HUES64 (cell line): ENCODE measurements at regions not wholly inside any gene's neighbourhood (a gene's known extent, or its start where the extent isn't known, plus 50 kb on each side); places are given as distances from the start of the nearest gene placed in this dataset.
"Not testable (repeated sequence)": the region's sequence is repeated elsewhere in the genome, so short reads cannot be mapped to it uniquely, and the experiment has no call there.

Source experiments
- H3K27ac ChIP-seq: 2 replicates; pipeline ENCODE4 v1.7.0; 2013; ENCODE audit warnings: low read depth, low read length, inconsistent platforms
- H3K27me3 ChIP-seq: 2 replicates; pipeline ENCODE4 v1.6.1; 2013; ENCODE audit warnings: mild to moderate bottlenecking, low read length; ENCODE audit not compliant: insufficient read depth
- H3K36me3 ChIP-seq: 2 replicates; pipeline ENCODE4 v1.6.1; 2013; ENCODE audit warnings: mild to moderate bottlenecking, low read length; ENCODE audit not compliant: insufficient read depth
- H3K4me1 ChIP-seq: 2 replicates; pipeline ENCODE4 v1.6.1; 2013; ENCODE audit warnings: mild to moderate bottlenecking, low read length, moderate library complexity; ENCODE audit not compliant: insufficient read depth
- H3K4me3 ChIP-seq: 2 replicates; pipeline ENCODE4 v1.5.1; 2013; ENCODE audit warnings: mild to moderate bottlenecking, low read length, moderate library complexity
- H3K9ac ChIP-seq: 2 replicates; pipeline ENCODE4 v1.6.1; 2013; ENCODE audit warnings: mild to moderate bottlenecking, low read depth, low read length
- H3K9me3 ChIP-seq: 2 replicates; pipeline ENCODE4 v1.6.1; 2013; ENCODE audit warnings: low read depth, low read length; ENCODE audit not compliant: insufficient read depth
- WGBS: fragments of 150-250, 120-280 bp; methylation state at CpG from one replicate; pipeline ENCODE4 v1.1.7; 2013; ENCODE audit warnings: missing lambda C conversion rate; 5-methylcytosine and 5-hydroxymethylcytosine counted together

GRCh38 chr4:132180020-132180427, 969.1 kb upstream of the PCDH10 start:
- H3K9me3 ChIP-seq: peaks cover 3% of the 10 kb centered on the region; the same call in 1 of the 2 replicates
- no peaks in the 10 kb centered on the region for H3K4me1 ChIP-seq
- no peak overlapping the region for H3K4me3 ChIP-seq
- no peak overlapping the region for H3K9ac ChIP-seq
- no peaks in the 10 kb centered on the region for H3K27me3 ChIP-seq
- H3K27ac ChIP-seq: no peak overlapping the region
- no peaks in the 10 kb centered on the region for H3K36me3 ChIP-seq
- WGBS: 92% methylated on average over 2 of the region's 2 CpGs

- Histone ChIP-seq H3K27me3 (no peaks in the 10 kb centered on the region), H3K9me3 (no peaks in the 10 kb centered on the region), H3K9ac (no peak overlapping the region), H3K4me1 (no peaks in the 10 kb centered on the region), H3K4me3 (no peak overlapping the region), H3K36me3 (no peaks in the 10 kb centered on the region), H3K27ac (no peak overlapping the region)
- WGBS: 100% methylated on average over 1 of the region's 3 CpGs
Measured at GRCh38 chr4:132195176-132195575, 953.9 kb upstream of the PCDH10 start.

- H3K4me1 ChIP-seq: peaks cover 13% of the 10 kb centered on the region
- H3K27me3 ChIP-seq: no peaks in the 10 kb centered on the region
- no peak overlapping the region for H3K9ac ChIP-seq
- H3K27ac ChIP-seq: no peak overlapping the region
- WGBS: 95% methylated on average over 1 of the region's 2 CpGs
- no peaks in the 10 kb centered on the region for H3K9me3 ChIP-seq
- H3K36me3 ChIP-seq: no peaks in the 10 kb centered on the region
- H3K4me3 ChIP-seq: no peak overlapping the region
Measured at GRCh38 chr4:132203618-132204017, 945.5 kb upstream of the PCDH10 start.

DNA sequence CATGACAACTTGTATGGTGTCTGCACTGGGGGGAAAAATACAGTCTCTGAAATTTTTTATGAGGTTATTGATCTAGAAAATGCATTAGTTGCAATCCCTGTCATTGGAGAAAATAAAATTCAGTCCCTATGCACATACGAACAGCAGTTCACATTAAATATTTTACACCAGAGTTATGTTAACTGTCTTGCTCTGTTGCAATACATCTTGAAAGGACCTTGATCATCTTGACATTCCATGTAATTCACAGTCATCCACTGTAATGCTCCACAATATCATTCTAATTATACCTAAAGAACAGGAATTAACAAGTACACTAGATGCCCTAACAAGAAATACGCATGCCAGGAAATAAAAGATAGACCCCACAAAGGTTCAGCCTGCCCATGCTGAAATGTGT, 934.6 kb upstream of the PCDH10 start:
- Histone ChIP-seq H3K4me1 (no peaks in the 10 kb centered on the region), H3K27ac (no peak overlapping the region), H3K27me3 (no peaks in the 10 kb centered on the region), H3K9ac (no peak overlapping the region), H3K9me3 (no peaks in the 10 kb centered on the region), H3K4me3 (no peak overlapping the region), H3K36me3 (no peaks in the 10 kb centered on the region)
- 97% methylated on average over 2 of the region's 2 CpGs for WGBS

DNA sequence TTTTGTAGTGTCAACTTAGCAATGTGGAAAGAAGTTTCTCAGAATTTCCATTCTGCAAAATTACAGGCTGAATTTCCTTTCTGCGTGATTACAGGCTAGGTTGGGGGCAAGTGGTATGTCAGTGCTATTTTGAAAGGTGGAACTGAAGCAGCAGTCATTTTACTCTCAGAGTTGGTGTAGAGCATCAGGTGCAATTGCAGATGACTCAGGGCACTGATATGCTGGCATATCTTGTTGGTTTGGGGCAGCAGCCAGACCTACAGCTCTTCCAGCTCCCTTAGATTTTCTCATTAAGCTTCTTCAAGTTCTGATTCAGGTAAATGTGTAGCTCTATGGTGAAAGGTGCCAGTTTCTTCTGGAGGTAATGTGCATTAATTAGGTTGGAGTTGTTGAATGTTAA, 930.7 kb upstream of the PCDH10 start:
- Histone ChIP-seq H3K4me1 (no peaks in the 10 kb centered on the region), H3K9ac (no peak overlapping the region), H3K36me3 (peaks cover 3% of the 10 kb centered on the region; the same call in 1 of the 2 replicates), H3K27me3 (no peaks in the 10 kb centered on the region), H3K4me3 (no peak overlapping the region), H3K9me3 (peaks cover 12% of the 10 kb centered on the region), H3K27ac (no peak overlapping the region)
- 98% methylated on average over 1 of the region's 1 CpG for WGBS

GRCh38 chr4:132227151-132227856, 921.8 kb upstream of the PCDH10 start:
- H3K4me3 ChIP-seq: no peak overlapping the region
- 89% methylated on average over 9 of the region's 9 CpGs for WGBS
- H3K9ac ChIP-seq: no peak overlapping the region
- peaks cover 45% of the 10 kb centered on the region for H3K9me3 ChIP-seq
- peaks cover 9% of the 10 kb centered on the region; the same call in 1 of the 2 replicates for H3K36me3 ChIP-seq
- H3K4me1 ChIP-seq: no peaks in the 10 kb centered on the region
- no peaks in the 10 kb centered on the region for H3K27me3 ChIP-seq
- no peak overlapping the region for H3K27ac ChIP-seq

- H3K27ac ChIP-seq, H3K9ac ChIP-seq, H3K4me3 ChIP-seq, H3K4me1 ChIP-seq, H3K36me3 ChIP-seq, H3K27me3 ChIP-seq: not testable (repeated sequence)
- H3K9me3 ChIP-seq: peaks cover 39% of the 10 kb centered on the region
- WGBS: 11% methylated on average over 10 of the region's 11 CpGs
Measured at GRCh38 chr4:132227857-132228165, 921.3 kb upstream of the PCDH10 start.

DNA sequence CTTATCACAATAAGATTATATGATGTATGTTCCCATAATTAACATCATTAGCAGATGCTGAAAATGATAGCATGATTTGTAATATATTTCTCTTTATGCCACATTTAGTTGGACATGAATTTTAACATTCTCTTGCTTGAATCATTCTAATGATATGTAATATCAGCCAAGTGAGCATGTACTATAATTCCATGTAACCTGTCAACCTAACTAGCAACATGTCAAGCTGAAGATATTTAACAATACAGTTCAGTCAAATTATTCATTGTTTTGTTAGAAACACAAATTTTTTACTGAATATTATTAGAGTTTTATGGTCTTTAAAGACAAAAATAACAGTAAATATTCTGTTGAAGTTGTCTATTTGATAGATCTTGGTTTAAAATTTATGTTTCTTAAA, 920.4 kb upstream of the PCDH10 start:
- peaks cover 3% of the 10 kb centered on the region; the same call in 1 of the 2 replicates for H3K36me3 ChIP-seq
- peaks cover 31% of the 10 kb centered on the region for H3K9me3 ChIP-seq
- H3K27ac ChIP-seq: no peak overlapping the region
- no peaks in the 10 kb centered on the region for H3K4me1 ChIP-seq
- H3K9ac ChIP-seq: no peak overlapping the region
- H3K4me3 ChIP-seq: no peak overlapping the region
- H3K27me3 ChIP-seq: no peaks in the 10 kb centered on the region

- Histone ChIP-seq H3K27ac (no peak overlapping the region), H3K4me1 (no peaks in the 10 kb centered on the region), H3K9me3 (peaks cover 26% of the 10 kb centered on the region), H3K27me3 (no peaks in the 10 kb centered on the region), H3K36me3 (no peaks in the 10 kb centered on the region), H3K4me3 (no peak overlapping the region), H3K9ac (no peak overlapping the region)
- 85% methylated on average over 6 of the region's 6 CpGs for WGBS
Measured at GRCh38 chr4:132230025-132230424, 919.1 kb upstream of the PCDH10 start.

DNA sequence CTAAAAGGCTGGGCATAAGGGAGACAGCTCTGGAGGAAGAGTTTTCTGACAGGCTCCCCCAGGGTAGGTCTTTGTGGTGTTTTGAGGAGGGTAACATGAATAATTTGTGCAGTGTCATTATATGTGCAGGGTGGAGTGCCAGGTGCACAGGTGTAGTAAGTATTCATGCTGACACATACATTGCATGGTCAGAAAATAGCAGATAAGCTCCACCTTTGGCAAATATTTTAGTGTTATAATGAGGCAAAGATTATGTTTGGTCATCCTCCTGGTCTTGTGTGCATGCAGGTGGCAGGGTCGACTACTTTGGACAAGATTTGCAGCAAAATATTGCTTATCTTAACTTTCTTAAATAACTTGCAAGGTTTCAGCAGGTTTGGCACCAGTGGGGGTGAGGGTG, 910.4 kb upstream of the PCDH10 start:
- no peaks in the 10 kb centered on the region for H3K4me1 ChIP-seq
- H3K36me3 ChIP-seq: no peaks in the 10 kb centered on the region
- no peaks in the 10 kb centered on the region for H3K27me3 ChIP-seq
- 0 out of 2 replicates have a peak, but pooled peaks cover 6% of the 10 kb centered on the region for H3K9me3 ChIP-seq
- WGBS: 100% methylated on average over 1 of the region's 1 CpG
- H3K9ac ChIP-seq: no peak overlapping the region
- H3K4me3 ChIP-seq: no peak overlapping the region
- H3K27ac ChIP-seq: no peak overlapping the region

- WGBS: 99% methylated on average over 3 of the region's 4 CpGs
Measured at GRCh38 chr4:132240081-132240480, 909.0 kb upstream of the PCDH10 start.

GRCh38 chr4:132245319-132245718, 903.8 kb upstream of the PCDH10 start:
- 0 out of 2 replicates have a peak, but pooled peaks cover 6% of the 10 kb centered on the region for H3K9me3 ChIP-seq
- H3K9ac ChIP-seq: no peak overlapping the region
- no peak overlapping the region for H3K27ac ChIP-seq
- H3K4me1 ChIP-seq: no peaks in the 10 kb centered on the region
- H3K36me3 ChIP-seq: no peaks in the 10 kb centered on the region
- no peaks in the 10 kb centered on the region for H3K27me3 ChIP-seq
- H3K4me3 ChIP-seq: no peak overlapping the region
- whole genome bisulfite sequencing: 96% methylated on average over 3 of the region's 3 CpGs

More at GRCh38 chr4:132240081-132240480, 909.0 kb upstream of the PCDH10 start:
- Histone ChIP-seq H3K27me3 (no peaks in the 10 kb centered on the region), H3K4me1 (no peaks in the 10 kb centered on the region), H3K36me3 (no peaks in the 10 kb centered on the region), H3K9me3 (0 out of 2 replicates have a peak, but pooled peaks cover 6% of the 10 kb centered on the region), H3K4me3 (no peak overlapping the region), H3K27ac (no peak overlapping the region), H3K9ac (no peak overlapping the region)
